ENCODE measurements at regions not wholly inside any gene's neighbourhood (a gene's known extent, or its start where the extent isn't known, plus 50 kb on each side); places are given as distances from the start of the nearest gene placed in this dataset.
"Not testable (repeated sequence)": the region's sequence is repeated elsewhere in the genome, so short reads cannot be mapped to it uniquely, and the experiment has no call there.

DNA sequence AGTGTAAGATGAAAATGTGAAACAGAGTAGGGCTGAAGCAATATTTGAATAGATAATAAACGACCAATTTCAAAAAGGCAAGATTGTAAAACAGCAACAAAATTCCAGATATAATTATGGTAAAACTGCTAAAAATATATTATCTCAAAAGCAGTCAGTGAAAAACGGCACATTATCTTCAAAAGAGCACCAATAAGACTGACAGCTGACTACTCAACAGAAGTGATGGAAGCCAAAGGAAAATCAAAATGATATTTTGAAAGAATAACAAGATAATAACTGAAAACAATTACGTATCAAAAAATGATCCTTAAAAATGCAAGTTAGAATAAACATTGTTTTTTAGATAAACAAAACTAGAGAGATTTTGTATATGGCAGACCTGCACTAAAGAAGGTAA, 920.6 kb upstream of the FAM98A start:
- no peak overlapping the region for H3K9ac ChIP-seq (ENCODE audit: insufficient read depth in 1 of 2, low read length in 2 of 2)
- DNase-seq (no peak), ATAC-seq (ENCODE audit: insufficient read depth, low FRiP score) (no peak)
- WGBS, 2 donors: 85 to 89% methylated on average over 3 of the region's 3 CpGs
- peaks cover 0 to 2% (median 0%) of the 10 kb centered on the region in 4 donors for H3K9me3 ChIP-seq (ENCODE audit: control insufficient read depth in 4 of 4, insufficient read depth in 3 of 4, low read length in 3 of 4)
- no peaks in the 10 kb centered on the region for H3K27me3 ChIP-seq (ENCODE audit: control insufficient read depth in 3 of 3, insufficient read depth in 3 of 3, low read length in 2 of 3)
- no peaks in the 10 kb centered on the region for H3K4me1 ChIP-seq (ENCODE audit: control insufficient read depth in 5 of 5, insufficient read depth in 5 of 5, low read length in 5 of 5)
- no peak overlapping the region for H3K27ac ChIP-seq (ENCODE audit: low read depth in 1 of 2, low read length in 1 of 2)
- TF ChIP-seq, protein P1, sequence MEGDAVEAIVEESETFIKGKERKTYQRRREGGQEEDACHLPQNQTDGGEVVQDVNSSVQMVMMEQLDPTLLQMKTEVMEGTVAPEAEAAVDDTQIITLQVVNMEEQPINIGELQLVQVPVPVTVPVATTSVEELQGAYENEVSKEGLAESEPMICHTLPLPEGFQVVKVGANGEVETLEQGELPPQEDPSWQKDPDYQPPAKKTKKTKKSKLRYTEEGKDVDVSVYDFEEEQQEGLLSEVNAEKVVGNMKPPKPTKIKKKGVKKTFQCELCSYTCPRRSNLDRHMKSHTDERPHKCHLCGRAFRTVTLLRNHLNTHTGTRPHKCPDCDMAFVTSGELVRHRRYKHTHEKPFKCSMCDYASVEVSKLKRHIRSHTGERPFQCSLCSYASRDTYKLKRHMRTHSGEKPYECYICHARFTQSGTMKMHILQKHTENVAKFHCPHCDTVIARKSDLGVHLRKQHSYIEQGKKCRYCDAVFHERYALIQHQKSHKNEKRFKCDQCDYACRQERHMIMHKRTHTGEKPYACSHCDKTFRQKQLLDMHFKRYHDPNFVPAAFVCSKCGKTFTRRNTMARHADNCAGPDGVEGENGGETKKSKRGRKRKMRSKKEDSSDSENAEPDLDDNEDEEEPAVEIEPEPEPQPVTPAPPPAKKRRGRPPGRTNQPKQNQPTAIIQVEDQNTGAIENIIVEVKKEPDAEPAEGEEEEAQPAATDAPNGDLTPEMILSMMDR (IDR thresholded peaks at IDR 0.05; ENCODE audit: control extremely low read depth, extremely low read depth): no peak
- H3K36me3 ChIP-seq (ENCODE audit: control insufficient read depth in 4 of 4, insufficient read depth in 4 of 4, low read length in 4 of 4): no peaks in the 10 kb centered on the region
- no peak overlapping the region for H3K4me3 ChIP-seq

DNA sequence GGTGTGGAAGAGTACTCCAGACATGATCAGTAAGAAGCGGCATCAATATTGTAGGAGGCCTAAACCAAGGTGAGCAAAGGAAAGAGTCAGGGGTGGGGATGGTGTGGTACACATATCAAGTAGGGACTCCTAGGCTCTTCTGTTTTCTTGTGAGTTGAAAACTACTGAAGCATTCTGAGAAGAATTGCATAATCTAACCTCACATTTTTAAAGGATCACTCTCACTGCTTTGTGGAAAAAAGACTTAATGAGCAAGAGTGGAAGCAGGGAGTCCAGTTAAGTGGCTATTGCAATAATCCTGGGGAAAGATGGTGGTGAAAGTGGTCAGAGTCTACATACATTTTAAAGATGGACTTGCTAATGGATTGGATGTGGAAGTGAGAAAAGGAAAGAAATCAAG, 899.5 kb upstream of the FAM98A start:
- TF ChIP-seq, protein P1 (IDR thresholded peaks at IDR 0.05; ENCODE audit: control extremely low read depth, extremely low read depth): no peak
- no peak for DNase-seq
- no peak for ATAC-seq (ENCODE audit: insufficient read depth, low FRiP score)
- Histone ChIP-seq H3K27me3 (ENCODE audit: control insufficient read depth in 3 of 3, insufficient read depth in 3 of 3, low read length in 2 of 3) (no peaks in the 10 kb centered on the region), H3K27ac (ENCODE audit: low read depth in 1 of 2, low read length in 1 of 2) (no peak overlapping the region), H3K9ac (ENCODE audit: insufficient read depth in 1 of 2, low read length in 2 of 2) (no peak overlapping the region), H3K4me3 (no peak overlapping the region), H3K9me3 (ENCODE audit: control insufficient read depth in 4 of 4, insufficient read depth in 3 of 4, low read length in 3 of 4) (no peaks in the 10 kb centered on the region), H3K36me3 (ENCODE audit: control insufficient read depth in 4 of 4, insufficient read depth in 4 of 4, low read length in 4 of 4) (no peaks in the 10 kb centered on the region), H3K4me1 (ENCODE audit: control insufficient read depth in 5 of 5, insufficient read depth in 5 of 5, low read length in 5 of 5) (peaks cover 0 to 8% (median 0%) of the 10 kb centered on the region in 5 donors)
- 90 to 98% methylated on average over 1 of the region's 1 CpG for WGBS, 2 donors

DNA sequence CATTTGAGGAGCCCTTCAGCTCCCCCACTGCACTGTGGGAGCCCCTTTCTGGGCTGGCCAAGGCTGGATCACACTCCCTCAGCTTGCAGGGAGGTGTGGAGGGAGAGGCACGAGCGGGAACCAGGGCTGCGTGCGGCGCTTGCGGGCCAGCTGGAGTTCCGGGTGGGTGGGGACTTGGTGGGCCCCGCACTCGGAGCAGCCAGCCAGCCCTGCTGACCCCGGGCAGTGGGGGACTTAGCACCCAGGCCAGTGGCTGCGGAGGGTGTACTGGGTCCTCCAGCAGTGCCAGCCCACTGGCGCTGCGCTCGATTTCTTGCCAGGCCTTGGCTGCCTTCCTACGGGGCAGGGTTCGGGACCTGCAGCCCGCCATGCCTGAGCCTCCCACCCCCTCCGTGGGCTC, 895.1 kb upstream of the FAM98A start:
- peaks cover 0 to 25% (median 5%) of the 10 kb centered on the region in 5 donors for H3K4me1 ChIP-seq (ENCODE audit: control insufficient read depth in 5 of 5, insufficient read depth in 5 of 5, low read length in 5 of 5)
- not testable (repeated sequence) for ATAC-seq (ENCODE audit: insufficient read depth, low FRiP score); H3K4me3 ChIP-seq; H3K9ac ChIP-seq (ENCODE audit: insufficient read depth in 1 of 2, low read length in 2 of 2); DNase-seq; H3K27me3 ChIP-seq (ENCODE audit: control insufficient read depth in 3 of 3, insufficient read depth in 3 of 3, low read length in 2 of 3); H3K36me3 ChIP-seq (ENCODE audit: control insufficient read depth in 4 of 4, insufficient read depth in 4 of 4, low read length in 4 of 4); H3K27ac ChIP-seq (ENCODE audit: low read depth in 1 of 2, low read length in 1 of 2); H3K9me3 ChIP-seq (ENCODE audit: control insufficient read depth in 4 of 4, insufficient read depth in 3 of 4, low read length in 3 of 4)
- 90 to 98% methylated on average over 11 to 18 of the region's 18 CpGs for WGBS, 2 donors

GRCh38 chr2:34492561-34493455, 893.7 kb upstream of the FAM98A start:
- Histone ChIP-seq H3K36me3 (ENCODE audit: control insufficient read depth in 4 of 4, insufficient read depth in 4 of 4, low read length in 4 of 4) (no peaks in the 10 kb centered on the region), H3K9me3 (ENCODE audit: control insufficient read depth in 4 of 4, insufficient read depth in 3 of 4, low read length in 3 of 4) (no peaks in the 10 kb centered on the region), H3K27me3 (ENCODE audit: control insufficient read depth in 3 of 3, insufficient read depth in 3 of 3, low read length in 2 of 3) (no peaks in the 10 kb centered on the region), H3K27ac (ENCODE audit: low read depth in 1 of 2, low read length in 1 of 2) (no peak overlapping the region), H3K9ac (ENCODE audit: insufficient read depth in 1 of 2, low read length in 2 of 2) (peak overlapping the region in 1 of 2 donors; percentile 42), H3K4me1 (ENCODE audit: control insufficient read depth in 5 of 5, insufficient read depth in 5 of 5, low read length in 5 of 5) (peaks cover 0 to 25% (median 5%) of the 10 kb centered on the region in 5 donors), H3K4me3 (no peak overlapping the region)
- DNase-seq (peak in 2 of 3 donors; percentile 56 to 93), ATAC-seq (ENCODE audit: insufficient read depth, low FRiP score) (no peak)
- TF ChIP-seq, protein P1 (IDR thresholded peaks at IDR 0.05; ENCODE audit: control extremely low read depth, extremely low read depth): no peak
- WGBS, 2 donors: 57 to 82% methylated on average over 3 of the region's 3 CpGs

Measured in lung (tissue), 11 donors.